ENCODE measurements at regions not wholly inside any gene's neighbourhood (a gene's known extent, or its start where the extent isn't known, plus 50 kb on each side); places are given as distances from the start of the nearest gene placed in this dataset.

DNA sequence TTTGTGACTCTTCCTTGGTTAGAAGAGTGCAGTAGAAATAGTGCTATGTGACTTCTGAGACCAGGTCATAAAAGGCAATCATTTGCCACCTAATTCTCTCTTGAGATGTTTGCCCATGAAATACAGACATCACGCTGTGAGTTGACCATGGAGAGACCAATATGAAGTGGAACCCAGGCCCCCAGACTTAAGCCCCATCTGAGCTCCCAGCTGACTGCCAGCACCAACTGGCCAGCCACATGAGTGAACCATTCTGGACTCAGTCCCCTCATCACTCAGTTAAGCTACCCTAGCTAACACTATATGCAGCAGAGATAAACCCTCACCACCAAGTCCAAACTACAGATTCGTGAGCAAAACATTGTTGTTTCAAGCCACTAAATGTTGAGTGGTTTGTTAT is 60.7 kb upstream of the NIPBL start:
- RAD21 ChIA-PET (ENCODE audit: low non-redundant PET in 1 of 2, low total read pairs in 2 of 2, uncharacterized antibody in 2 of 2, unreplicated experiment in 2 of 2): no interaction called here

DNA sequence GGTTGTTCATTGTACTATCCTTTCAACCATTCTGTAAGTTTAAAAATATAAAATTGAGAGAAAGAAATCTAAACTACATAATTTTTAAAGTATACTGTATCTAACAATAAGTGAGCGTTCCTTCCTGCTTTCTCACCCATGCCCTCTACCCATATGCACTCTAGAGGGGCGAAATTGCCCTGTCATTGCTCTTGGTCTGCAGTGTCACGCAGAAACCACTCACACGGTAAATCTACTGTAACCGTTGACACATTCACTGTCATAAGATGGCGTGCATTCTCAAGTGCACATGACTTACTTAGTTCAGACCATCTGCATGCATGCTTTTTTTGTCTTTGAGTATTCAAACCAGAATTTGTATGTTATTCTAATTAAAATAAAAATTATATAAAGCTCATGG is 55.7 kb upstream of the NIPBL start:
- Histone ChIP-seq H3K79me2 (ENCODE audit: insufficient read depth, low read length) (no peaks in the 10 kb centered on the region), H3K27me3 (ENCODE audit: insufficient read depth, low read length) (no peaks in the 10 kb centered on the region), H3K9ac (ENCODE audit: low read length) (no peak overlapping the region), H3K4me3 (replicated peaks in 1 of 2; ENCODE audit: low read depth in 1 of 2, low read length in 2 of 2) (no peak overlapping the region), H2AFZ (ENCODE audit: low read depth, low read length, poor library complexity, severe bottlenecking) (no peak overlapping the region), H3K9me3 (ENCODE audit: control insufficient read depth in 1 of 2, insufficient read depth in 1 of 2, low read depth in 1 of 2, low read length in 2 of 2) (no peaks in the 10 kb centered on the region), H4K20me1 (ENCODE audit: insufficient read depth) (no peaks in the 10 kb centered on the region), H3K36me3 (ENCODE audit: control insufficient read depth in 1 of 2, insufficient read depth in 2 of 2, low read length in 2 of 2) (no peaks in the 10 kb centered on the region), H3K4me2 (ENCODE audit: low read length) (no peak overlapping the region), H3K27ac (ENCODE audit: low read depth, low read length) (no peak overlapping the region), H3K4me1 (ENCODE audit: control insufficient read depth in 1 of 2, insufficient read depth in 2 of 2, low read length in 2 of 2) (no peaks in the 10 kb centered on the region), H3K9me2 (ENCODE audit: insufficient read depth) (no peaks in the 10 kb centered on the region)
- RAD21 ChIA-PET (ENCODE audit: low non-redundant PET in 1 of 2, low total read pairs in 2 of 2, uncharacterized antibody in 2 of 2, unreplicated experiment in 2 of 2): no interaction called here
- intact Hi-C loops (cut with micrococcal nuclease): no loop called here
- POLR2A ChIA-PET: no interaction called here
- BruUV-seq (replicated peaks): no TSS peak
- no peak for DNase-seq (ENCODE audit: low read depth, low spot score)
- CTCF ChIA-PET: no interaction called here
- ATAC-seq: no peak
- TF ChIP-seq RAD21 (IDR thresholded peaks at IDR 0.05; ENCODE audit: low read depth) (no peak), POLR2AphosphoS5 (IDR thresholded peaks at IDR 0.05; ENCODE audit: low read depth, low read length) (no peak), REST (IDR thresholded peaks at IDR 0.05; ENCODE audit: low read depth) (no peak), SRF (IDR thresholded peaks at IDR 0.05; ENCODE audit: low read depth) (no peak), YY1 (IDR thresholded peaks at IDR 0.05; ENCODE audit: extremely low read depth, insufficient replicate concordance, low read depth, low read length) (no peak), EGR1 (IDR thresholded peaks at IDR 0.05; ENCODE audit: low read depth) (no peak), TCF7L2 (IDR thresholded peaks at IDR 0.05; ENCODE audit: borderline replicate concordance, extremely low read depth, insufficient read depth, insufficient read length) (no peak), POLR2A (IDR thresholded peaks at IDR 0.05; ENCODE audit: borderline replicate concordance, extremely low read depth, insufficient read depth, insufficient read length) (no peak), SP1 (IDR thresholded peaks at IDR 0.05; ENCODE audit: low read depth) (no peak), SIN3A (IDR thresholded peaks at IDR 0.05; ENCODE audit: low read depth) (no peak), JUND (IDR thresholded peaks at IDR 0.05) (no peak)
- TF ChIP-seq, protein P1, sequence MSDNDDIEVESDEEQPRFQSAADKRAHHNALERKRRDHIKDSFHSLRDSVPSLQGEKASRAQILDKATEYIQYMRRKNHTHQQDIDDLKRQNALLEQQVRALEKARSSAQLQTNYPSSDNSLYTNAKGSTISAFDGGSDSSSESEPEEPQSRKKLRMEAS (IDR thresholded peaks at IDR 0.05): no peak

More for the DNA sequence above, 60.7 kb upstream of the NIPBL start:
- H3K4me2 ChIP-seq (ENCODE audit: low read length): no peak overlapping the region
- no peaks in the 10 kb centered on the region for H4K20me1 ChIP-seq (ENCODE audit: insufficient read depth)
- H3K9me3 ChIP-seq (ENCODE audit: control insufficient read depth in 1 of 2, insufficient read depth in 1 of 2, low read depth in 1 of 2, low read length in 2 of 2): no peaks in the 10 kb centered on the region
- no peak overlapping the region for H3K27ac ChIP-seq (ENCODE audit: low read depth, low read length)
- no peaks in the 10 kb centered on the region for H3K79me2 ChIP-seq (ENCODE audit: insufficient read depth, low read length)
- H3K4me3 ChIP-seq (replicated peaks in 1 of 2; ENCODE audit: low read depth in 1 of 2, low read length in 2 of 2): no peak overlapping the region
- no peak overlapping the region for H2AFZ ChIP-seq (ENCODE audit: low read depth, low read length, poor library complexity, severe bottlenecking)
- intact Hi-C loops (cut with micrococcal nuclease): no loop called here
- no peaks in the 10 kb centered on the region for H3K9me2 ChIP-seq (ENCODE audit: insufficient read depth)
- CTCF ChIA-PET: no interaction called here
- TF ChIP-seq SRF (IDR thresholded peaks at IDR 0.05; ENCODE audit: low read depth) (no peak), CBX3 (IDR thresholded peaks at IDR 0.05; ENCODE audit: low read depth) (no peak), CEBPB (IDR thresholded peaks at IDR 0.05; ENCODE audit: low read depth) (no peak), ZBTB33 (IDR thresholded peaks at IDR 0.05; ENCODE audit: extremely low read depth, insufficient replicate concordance, low read length) (no peak)
- POLR2A ChIA-PET: no interaction called here
- ATAC-seq: no peak
- no peaks in the 10 kb centered on the region for H3K4me1 ChIP-seq (ENCODE audit: control insufficient read depth in 1 of 2, insufficient read depth in 2 of 2, low read length in 2 of 2)
- no peaks in the 10 kb centered on the region for H3K36me3 ChIP-seq (ENCODE audit: control insufficient read depth in 1 of 2, insufficient read depth in 2 of 2, low read length in 2 of 2)
- H3K27me3 ChIP-seq (ENCODE audit: insufficient read depth, low read length): no peaks in the 10 kb centered on the region
- H3K9ac ChIP-seq (ENCODE audit: low read length): no peak overlapping the region
- no peak for DNase-seq (ENCODE audit: low read depth, low spot score)
- no TSS peak for BruUV-seq (replicated peaks)
